GM12873 (cell line): ENCODE measurements at regions not wholly inside any gene's neighbourhood (a gene's known extent, or its start where the extent isn't known, plus 50 kb on each side); places are given as distances from the start of the nearest gene placed in this dataset.

Source experiments
- TF ChIP-seq, protein P1 (sequence below): IDR thresholded peaks from 2 replicates; pipeline ENCODE4 v1.5.1; 2012; ENCODE audit warnings: low read depth, mild to moderate bottlenecking, moderate library complexity, low read length, control low read depth; ENCODE audit not compliant: insufficient read depth; ENCODE audit errors: missing control alignments

DNA sequence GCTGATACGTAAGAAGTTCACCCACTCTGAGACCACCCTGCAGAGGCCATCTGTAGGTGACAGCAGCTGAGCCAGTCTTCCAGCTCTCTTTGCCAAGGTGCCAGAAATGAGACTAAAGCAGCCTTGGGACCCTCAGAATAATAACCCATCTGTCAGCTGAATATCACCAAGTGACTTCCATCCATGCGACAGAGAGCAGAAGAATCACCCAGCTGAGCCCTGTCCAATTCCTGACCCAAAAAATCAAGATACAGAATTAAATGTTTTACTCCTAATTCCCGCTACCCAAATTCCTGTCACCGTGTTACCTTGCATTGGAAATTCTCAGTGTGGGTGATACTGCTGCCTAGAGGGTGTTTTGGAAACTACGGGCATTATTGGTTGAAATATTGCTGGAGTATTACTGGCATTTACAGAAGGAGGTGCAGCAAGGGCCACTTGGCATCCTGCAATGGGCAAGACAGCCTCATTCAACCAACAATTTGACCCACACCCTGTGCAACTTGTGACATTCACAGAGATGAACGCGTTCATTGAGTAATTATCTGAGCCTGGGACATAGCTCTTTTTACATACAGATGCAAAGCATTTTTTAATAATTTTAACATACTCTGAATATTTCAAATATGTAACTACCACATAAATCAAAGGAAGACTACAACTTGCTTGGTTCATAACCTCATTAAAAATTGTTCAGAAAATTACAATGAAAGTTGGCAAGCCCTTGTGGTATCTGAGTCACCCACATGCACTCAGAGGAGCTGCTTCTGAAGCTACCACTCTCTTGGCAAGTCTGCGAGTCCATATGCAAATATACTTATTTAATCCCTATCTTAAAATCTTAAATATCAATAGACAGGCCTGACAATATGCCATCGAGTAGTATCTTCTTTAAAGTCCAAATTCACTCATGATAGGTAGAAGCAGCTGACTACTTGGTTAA, 126.6 kb downstream of the C16orf95 start:
- TF ChIP-seq, protein P1, sequence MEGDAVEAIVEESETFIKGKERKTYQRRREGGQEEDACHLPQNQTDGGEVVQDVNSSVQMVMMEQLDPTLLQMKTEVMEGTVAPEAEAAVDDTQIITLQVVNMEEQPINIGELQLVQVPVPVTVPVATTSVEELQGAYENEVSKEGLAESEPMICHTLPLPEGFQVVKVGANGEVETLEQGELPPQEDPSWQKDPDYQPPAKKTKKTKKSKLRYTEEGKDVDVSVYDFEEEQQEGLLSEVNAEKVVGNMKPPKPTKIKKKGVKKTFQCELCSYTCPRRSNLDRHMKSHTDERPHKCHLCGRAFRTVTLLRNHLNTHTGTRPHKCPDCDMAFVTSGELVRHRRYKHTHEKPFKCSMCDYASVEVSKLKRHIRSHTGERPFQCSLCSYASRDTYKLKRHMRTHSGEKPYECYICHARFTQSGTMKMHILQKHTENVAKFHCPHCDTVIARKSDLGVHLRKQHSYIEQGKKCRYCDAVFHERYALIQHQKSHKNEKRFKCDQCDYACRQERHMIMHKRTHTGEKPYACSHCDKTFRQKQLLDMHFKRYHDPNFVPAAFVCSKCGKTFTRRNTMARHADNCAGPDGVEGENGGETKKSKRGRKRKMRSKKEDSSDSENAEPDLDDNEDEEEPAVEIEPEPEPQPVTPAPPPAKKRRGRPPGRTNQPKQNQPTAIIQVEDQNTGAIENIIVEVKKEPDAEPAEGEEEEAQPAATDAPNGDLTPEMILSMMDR, result no peak

- TF ChIP-seq, protein P1, result no peak
Measured at GRCh38 chr16:87192452-87193073, 124.6 kb downstream of the C16orf95 start.

DNA sequence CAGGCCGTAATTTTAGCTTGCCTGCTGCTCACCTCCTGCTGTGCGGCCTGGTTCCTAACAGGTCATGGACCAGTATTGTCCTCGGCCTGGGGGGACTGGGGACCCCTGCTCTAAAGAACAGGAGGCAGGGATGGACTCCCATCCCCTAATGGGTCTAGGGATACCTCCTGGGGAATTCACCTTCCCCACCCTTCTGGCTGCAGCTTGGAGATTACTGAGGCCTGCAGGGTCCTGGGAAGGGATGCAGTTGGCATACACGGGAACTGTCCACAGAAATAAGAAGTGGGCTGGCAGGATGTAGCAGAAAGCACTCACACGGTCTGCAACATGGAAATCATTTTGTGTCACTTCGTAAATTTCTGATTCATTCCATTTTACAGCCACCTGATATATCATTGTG, 123.0 kb downstream of the C16orf95 start:
- TF ChIP-seq, protein P1, result no peak

- TF ChIP-seq, protein P1, result no peak
Measured at GRCh38 chr16:87195161-87195560, 122.0 kb downstream of the C16orf95 start.

DNA sequence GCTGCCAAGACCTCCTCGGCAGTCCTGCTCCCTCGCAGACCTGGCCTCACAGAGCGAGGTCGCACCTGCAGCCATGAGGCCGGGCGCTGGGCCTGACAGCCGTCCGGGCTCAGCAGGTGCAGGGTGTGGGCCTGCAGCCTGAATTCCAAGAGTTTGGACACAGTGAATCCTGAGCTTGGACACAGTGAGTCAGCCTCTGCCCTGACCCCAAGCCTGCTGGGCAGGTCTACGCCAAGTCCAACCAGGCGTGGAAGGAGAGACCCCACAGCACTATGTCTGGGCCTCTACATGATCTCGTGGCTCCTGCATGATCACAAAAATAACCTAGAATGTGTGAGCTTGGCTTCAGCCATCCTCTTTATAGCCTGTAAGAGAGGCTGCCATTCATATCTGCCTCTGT, 121.0 kb downstream of the C16orf95 start:
- TF ChIP-seq, protein P1, result no peak

DNA sequence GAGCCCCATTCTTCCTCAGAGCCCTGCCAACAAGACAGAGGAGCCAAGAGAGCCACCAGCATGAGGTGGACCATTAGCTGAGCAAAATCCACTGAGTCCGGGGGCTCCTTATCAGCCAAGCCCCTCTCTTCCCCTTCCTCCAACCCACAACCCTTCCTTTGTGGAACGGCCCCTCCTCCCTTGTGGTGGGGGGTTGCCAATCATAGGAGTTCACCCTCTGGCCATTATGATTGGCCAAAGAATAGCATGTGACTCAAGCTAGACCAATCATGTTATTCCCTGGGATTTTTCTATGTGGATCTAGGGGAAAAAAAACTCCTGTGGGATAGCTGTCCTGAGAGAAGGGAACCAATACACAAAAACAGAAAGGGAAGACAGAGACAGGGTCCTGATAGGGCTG, 120.5 kb downstream of the C16orf95 start:
- TF ChIP-seq, protein P1, result no peak

GRCh38 chr16:87198328-87198832, 118.8 kb downstream of the C16orf95 start:
- TF ChIP-seq, protein P1, result no peak
